Kidney (tissue), 13 donors: ENCODE measurements at regions not wholly inside any gene's neighbourhood (a gene's known extent, or its start where the extent isn't known, plus 50 kb on each side); places are given as distances from the start of the nearest gene placed in this dataset.

Experiments
- DNase-seq, 5 donors: peaks; one replicate each; pipeline ENCODE4 v3.0.0-alpha.2; 2013 to 2020
- FAIRE-seq: peaks from 2 replicates; lab custom pipeline; 2012; peaks lifted over from hg19 to GRCh38; lab: Jason Lieb, UNC
- H3K27ac ChIP-seq, 2 donors: one replicate each; pipeline ENCODE4 v1.7.0; 2013; ENCODE audit warnings: low read depth in 2 of 2, low read length in 2 of 2, inconsistent platforms in 1 of 2
- H3K27me3 ChIP-seq: one replicate; pipeline ENCODE4 v1.7.1; 2013; ENCODE audit warnings: low read length, inconsistent platforms; ENCODE audit not compliant: control insufficient read depth, insufficient read depth
- H3K36me3 ChIP-seq, 3 donors: one replicate each; pipeline versions ENCODE4 v1.7.0 to v1.7.1; 2013; ENCODE audit warnings: low read length in 3 of 3, control low read depth in 1 of 3, inconsistent platforms in 1 of 3; ENCODE audit not compliant: insufficient read depth in 3 of 3, control insufficient read depth in 2 of 3
- H3K4me1 ChIP-seq, 3 donors: one replicate each; pipeline versions ENCODE4 v1.7.0 to v1.7.1; 2013; ENCODE audit warnings: low read length in 3 of 3, inconsistent platforms in 1 of 3, low read depth in 1 of 3; ENCODE audit not compliant: control insufficient read depth in 2 of 3, insufficient read depth in 2 of 3
- H3K4me3 ChIP-seq, 3 donors: one replicate each; pipeline versions ENCODE4 v1.7.0 to v1.8.1; 2013; ENCODE audit warnings: low read length in 3 of 3, control low read depth in 1 of 3, inconsistent platforms in 1 of 3
- H3K9ac ChIP-seq, 3 donors: one replicate each; pipeline versions ENCODE4 v1.7.0 to v1.7.1; 2013; ENCODE audit warnings: low read length in 3 of 3, control low read depth in 1 of 3, inconsistent platforms in 1 of 3
- H3K9me3 ChIP-seq, 3 donors: one replicate each; pipeline versions ENCODE4 v1.7.0 to v1.7.1; 2013; ENCODE audit warnings: low read length in 3 of 3, control low read depth in 1 of 3, inconsistent platforms in 1 of 3; ENCODE audit not compliant: control insufficient read depth in 2 of 3, insufficient read depth in 1 of 3
- intact Hi-C: fragments of 100-400 bp; cut with DNase I; formaldehyde crosslinking; loops from one replicate; pipeline ENCODE4 v1.11.1; 2022
- TF ChIP-seq, protein P1 (sequence below): IDR thresholded peaks from 3 replicates; pipeline ENCODE4 v1.5.1; 2012; ENCODE audit warnings: mild to moderate bottlenecking, moderate library complexity, borderline replicate concordance; ENCODE audit not compliant: insufficient read depth; ENCODE audit errors: extremely low read depth
- donor health status: control.
- donor health status: control.
- donor health status: control.
- donor health status: control.
- donor health status: control.
- donor health status: DM: yes; HTN: yes; CAD: no.
- donor health status: Normal renal cell carcinoma (clear cell type).

GRCh38 chr5:164266571-164266970, 761.2 kb downstream of the MAT2B start:
- TF ChIP-seq, protein P1, sequence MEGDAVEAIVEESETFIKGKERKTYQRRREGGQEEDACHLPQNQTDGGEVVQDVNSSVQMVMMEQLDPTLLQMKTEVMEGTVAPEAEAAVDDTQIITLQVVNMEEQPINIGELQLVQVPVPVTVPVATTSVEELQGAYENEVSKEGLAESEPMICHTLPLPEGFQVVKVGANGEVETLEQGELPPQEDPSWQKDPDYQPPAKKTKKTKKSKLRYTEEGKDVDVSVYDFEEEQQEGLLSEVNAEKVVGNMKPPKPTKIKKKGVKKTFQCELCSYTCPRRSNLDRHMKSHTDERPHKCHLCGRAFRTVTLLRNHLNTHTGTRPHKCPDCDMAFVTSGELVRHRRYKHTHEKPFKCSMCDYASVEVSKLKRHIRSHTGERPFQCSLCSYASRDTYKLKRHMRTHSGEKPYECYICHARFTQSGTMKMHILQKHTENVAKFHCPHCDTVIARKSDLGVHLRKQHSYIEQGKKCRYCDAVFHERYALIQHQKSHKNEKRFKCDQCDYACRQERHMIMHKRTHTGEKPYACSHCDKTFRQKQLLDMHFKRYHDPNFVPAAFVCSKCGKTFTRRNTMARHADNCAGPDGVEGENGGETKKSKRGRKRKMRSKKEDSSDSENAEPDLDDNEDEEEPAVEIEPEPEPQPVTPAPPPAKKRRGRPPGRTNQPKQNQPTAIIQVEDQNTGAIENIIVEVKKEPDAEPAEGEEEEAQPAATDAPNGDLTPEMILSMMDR, result no peak
- DNase-seq, result no peak
- Histone ChIP-seq H3K36me3 (no peaks in the 10 kb centered on the region), H3K9me3 (no peaks in the 10 kb centered on the region), H3K4me1 (no peaks in the 10 kb centered on the region), H3K27me3 (no peaks in the 10 kb centered on the region), H3K27ac (no peak overlapping the region), H3K9ac (no peak overlapping the region), H3K4me3 (no peak overlapping the region)
- no peak for FAIRE-seq
- intact Hi-C loops, result no loop called here

DNA sequence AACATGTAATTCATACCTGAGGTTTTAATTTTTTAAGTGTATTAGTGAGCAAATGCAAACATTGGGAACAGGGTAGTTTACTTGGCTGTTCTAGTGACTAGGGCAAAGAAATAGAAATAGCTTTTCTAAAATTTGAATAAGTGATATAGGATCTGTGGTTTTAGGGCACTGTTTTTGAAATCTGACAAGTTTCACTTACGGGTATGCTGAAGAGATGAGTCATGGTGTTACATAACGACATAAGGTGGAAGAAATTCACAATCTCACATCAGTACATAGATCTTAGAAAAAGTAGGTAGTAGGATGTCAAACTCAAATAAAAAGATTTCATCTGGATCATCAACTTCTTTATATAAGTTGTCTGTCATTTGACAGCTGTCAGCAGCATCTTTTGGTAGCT, 772.3 kb downstream of the MAT2B start:
- intact Hi-C loops, result no loop called here
- H3K9ac ChIP-seq, result no peak overlapping the region
- no peak for FAIRE-seq
- no peak overlapping the region for H3K27ac ChIP-seq
- H3K27me3 ChIP-seq, result no peaks in the 10 kb centered on the region
- no peaks in the 10 kb centered on the region for H3K4me1 ChIP-seq
- TF ChIP-seq, protein P1, result no peak
- no peak for DNase-seq
- H3K36me3 ChIP-seq, result no peaks in the 10 kb centered on the region
- H3K4me3 ChIP-seq, result no peak overlapping the region
- no peaks in the 10 kb centered on the region for H3K9me3 ChIP-seq

DNA sequence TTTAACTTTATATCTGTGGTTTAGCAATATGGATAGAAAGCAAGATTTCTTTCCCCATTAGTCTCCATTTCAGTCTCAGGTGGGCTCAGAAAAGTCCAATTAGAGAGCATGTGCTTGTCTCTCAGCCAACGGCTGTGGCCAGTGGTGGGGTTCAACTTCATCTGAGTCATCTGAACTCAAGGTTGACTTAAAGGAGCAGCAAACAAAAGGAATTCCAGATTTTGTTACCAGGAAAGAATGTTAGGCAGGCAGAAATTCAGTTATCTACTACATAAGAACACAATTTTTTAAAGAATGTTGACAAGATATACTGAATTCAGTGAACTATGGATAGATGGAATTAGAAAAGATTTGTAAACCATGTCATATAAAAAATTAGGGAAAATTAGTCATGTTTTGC, 784.1 kb downstream of the MAT2B start:
- H3K27ac ChIP-seq, result no peak overlapping the region
- no peak overlapping the region for H3K4me3 ChIP-seq
- no peaks in the 10 kb centered on the region for H3K27me3 ChIP-seq
- DNase-seq, result no peak
- no peaks in the 10 kb centered on the region for H3K4me1 ChIP-seq
- no peaks in the 10 kb centered on the region for H3K36me3 ChIP-seq
- no peak for FAIRE-seq
- no peaks in the 10 kb centered on the region for H3K9me3 ChIP-seq
- TF ChIP-seq, protein P1, result no peak
- intact Hi-C loops, result no loop called here
- no peak overlapping the region for H3K9ac ChIP-seq

DNA sequence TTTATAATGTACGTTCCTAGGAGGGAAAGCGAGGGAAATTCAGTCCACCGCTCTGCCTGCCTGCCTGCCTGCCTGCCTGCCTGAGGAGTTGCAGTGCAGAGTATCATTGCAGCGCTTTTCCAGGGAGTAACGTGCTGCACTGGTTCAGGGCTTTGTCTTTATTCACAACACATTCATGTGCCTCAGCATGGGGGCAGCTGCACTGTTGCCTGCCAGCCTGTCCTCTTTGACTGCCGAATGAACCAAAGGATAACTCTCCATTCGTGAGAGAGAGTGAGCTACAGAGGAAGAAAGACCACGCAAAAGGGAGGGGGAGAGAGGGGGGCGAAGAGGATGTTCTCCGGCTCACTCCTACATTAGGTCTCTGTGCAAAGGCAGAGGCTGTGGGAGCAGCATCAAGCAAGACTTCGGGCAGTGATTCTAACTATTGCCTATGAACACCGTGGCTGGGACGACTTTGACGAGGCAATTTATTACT, 791.2 kb downstream of the MAT2B start:
- Histone ChIP-seq H3K4me3 (peak overlapping the region; percentile 4 to 42 (median 36)), H3K27ac (no peak overlapping the region), H3K9ac (peak overlapping the region in 1 of 3 donors; percentile 4), H3K27me3 (peaks cover 2% of the 10 kb centered on the region), H3K4me1 (no peaks in the 10 kb centered on the region), H3K36me3 (no peaks in the 10 kb centered on the region), H3K9me3 (no peaks in the 10 kb centered on the region)
- intact Hi-C loops, result no loop called here
- DNase-seq (peak in 4 of 5 donors; percentile 46 to 76 (median 58)), FAIRE-seq (no peak)
- TF ChIP-seq, protein P1, result no peak
